ENCODE measurements at regions not wholly inside any gene's neighbourhood (a gene's known extent, or its start where the extent isn't known, plus 50 kb on each side); places are given as distances from the start of the nearest gene placed in this dataset.
"Not testable (repeated sequence)": the region's sequence is repeated elsewhere in the genome, so short reads cannot be mapped to it uniquely, and the experiment has no call there.

- TF ChIP-seq CTCF (IDR thresholded peaks at IDR 0.05); RELA (CRISPR knock-in tag; IDR thresholded peaks at IDR 0.05; ENCODE audit: borderline replicate concordance); JUN (CRISPR knock-in tag; IDR thresholded peaks at IDR 0.05); ZNF416 (CRISPR knock-in tag; IDR thresholded peaks at IDR 0.05); TEAD4 (CRISPR knock-in tag; IDR thresholded peaks at IDR 0.05): not testable (repeated sequence)
Measured at GRCh38 chr6:26795474-26796307, 136.1 kb upstream of the ZNF322 start.

Data from WTC11 (cell line).